Chondrocyte (in vitro differentiated cells): ENCODE measurements at regions not wholly inside any gene's neighbourhood (a gene's known extent, or its start where the extent isn't known, plus 50 kb on each side); places are given as distances from the start of the nearest gene placed in this dataset.

ENCODE experiments used
- DNase-seq: peaks from one replicate; pipeline ENCODE4 v3.0.0; 2021; ENCODE audit warnings: mixed read lengths, low spot score
- H3K27ac Mint-ChIP-seq: one replicate; pipeline ENCODE4 v1.8.0; 2021; ENCODE audit warnings: mild to moderate bottlenecking, moderate library complexity, mixed read lengths; ENCODE audit not compliant: unreplicated experiment
- H3K27me3 Mint-ChIP-seq: 2 replicates; pipeline ENCODE4 v1.8.0; 2021; ENCODE audit warnings: low read depth, mixed read lengths
- H3K36me3 Mint-ChIP-seq: 2 replicates; pipeline ENCODE4 v1.8.0; 2021; ENCODE audit warnings: low read depth, mixed read lengths
- H3K4me1 Mint-ChIP-seq: 2 replicates; pipeline ENCODE4 v1.8.0; 2021; ENCODE audit warnings: low read depth, mild to moderate bottlenecking, mixed read lengths
- H3K4me3 Mint-ChIP-seq: one replicate; pipeline ENCODE4 v1.8.0; 2021; ENCODE audit warnings: mild to moderate bottlenecking, moderate library complexity, mixed read lengths; ENCODE audit not compliant: unreplicated experiment
- H3K9me3 Mint-ChIP-seq: 2 replicates; pipeline ENCODE4 v1.8.0; 2021; ENCODE audit warnings: low read depth, mixed read lengths
- CTCF ChIP-seq: fragments of 200-600 bp; sonication (generic); IDR thresholded peaks from 2 replicates; pipeline ENCODE4 v1.5.0; 2021; ENCODE audit warnings: antibody characterized with exemption, mild to moderate bottlenecking, moderate library complexity

- no peak for TF ChIP-seq CTCF
- peak overlapping the region; percentile 87 for H3K27ac Mint-ChIP-seq
- no peaks in the 10 kb centered on the region for H3K9me3 Mint-ChIP-seq
- H3K36me3 Mint-ChIP-seq = no peaks in the 10 kb centered on the region
- H3K27me3 Mint-ChIP-seq = no peaks in the 10 kb centered on the region
- no peak for DNase-seq
- H3K4me1 Mint-ChIP-seq = peaks cover 56% of the 10 kb centered on the region
- H3K4me3 Mint-ChIP-seq = no peak overlapping the region
Observed at GRCh38 chr2:226660526-226660925, 139.1 kb downstream of the IRS1 start.

GRCh38 chr2:226660124-226660523 is 139.5 kb downstream of the IRS1 start:
- Mint-ChIP-seq H3K27me3 (no peaks in the 10 kb centered on the region), H3K9me3 (no peaks in the 10 kb centered on the region), H3K27ac (peak overlapping the region; percentile 87), H3K4me3 (no peak overlapping the region), H3K36me3 (no peaks in the 10 kb centered on the region), H3K4me1 (peaks cover 53% of the 10 kb centered on the region)
- DNase-seq = no peak
- no peak for TF ChIP-seq CTCF

GRCh38 chr2:226659410-226659809 is 140.2 kb downstream of the IRS1 start:
- no peak for DNase-seq
- no peaks in the 10 kb centered on the region for H3K9me3 Mint-ChIP-seq
- H3K36me3 Mint-ChIP-seq = no peaks in the 10 kb centered on the region
- peaks cover 47% of the 10 kb centered on the region for H3K4me1 Mint-ChIP-seq
- peak overlapping the region; percentile 1 for H3K27ac Mint-ChIP-seq
- no peaks in the 10 kb centered on the region for H3K27me3 Mint-ChIP-seq
- TF ChIP-seq CTCF = no peak
- H3K4me3 Mint-ChIP-seq = no peak overlapping the region

DNA sequence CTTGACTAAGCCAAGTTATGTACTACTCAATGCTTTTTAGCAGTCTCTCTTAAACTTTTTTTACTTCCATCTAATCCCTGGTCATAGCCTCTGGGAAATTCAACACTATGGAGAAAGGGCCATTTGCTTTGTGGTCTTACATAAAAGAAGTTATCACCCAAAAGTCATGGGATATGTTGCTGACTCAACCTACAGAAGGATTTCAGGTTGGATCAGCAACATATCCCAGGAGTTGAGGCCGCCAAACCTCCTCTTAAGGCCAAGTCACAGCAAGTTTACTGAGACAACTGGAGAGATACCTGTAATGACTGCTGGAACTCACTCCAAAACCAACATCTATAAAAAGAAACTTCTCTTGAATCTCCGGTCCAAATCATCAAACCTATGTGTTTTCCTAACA is 141.1 kb downstream of the IRS1 start:
- Mint-ChIP-seq H3K9me3 (no peaks in the 10 kb centered on the region), H3K36me3 (no peaks in the 10 kb centered on the region), H3K4me3 (no peak overlapping the region), H3K27me3 (no peaks in the 10 kb centered on the region), H3K4me1 (peaks cover 45% of the 10 kb centered on the region), H3K27ac (peak overlapping the region; percentile 3)
- no peak for DNase-seq
- TF ChIP-seq CTCF = no peak

DNA sequence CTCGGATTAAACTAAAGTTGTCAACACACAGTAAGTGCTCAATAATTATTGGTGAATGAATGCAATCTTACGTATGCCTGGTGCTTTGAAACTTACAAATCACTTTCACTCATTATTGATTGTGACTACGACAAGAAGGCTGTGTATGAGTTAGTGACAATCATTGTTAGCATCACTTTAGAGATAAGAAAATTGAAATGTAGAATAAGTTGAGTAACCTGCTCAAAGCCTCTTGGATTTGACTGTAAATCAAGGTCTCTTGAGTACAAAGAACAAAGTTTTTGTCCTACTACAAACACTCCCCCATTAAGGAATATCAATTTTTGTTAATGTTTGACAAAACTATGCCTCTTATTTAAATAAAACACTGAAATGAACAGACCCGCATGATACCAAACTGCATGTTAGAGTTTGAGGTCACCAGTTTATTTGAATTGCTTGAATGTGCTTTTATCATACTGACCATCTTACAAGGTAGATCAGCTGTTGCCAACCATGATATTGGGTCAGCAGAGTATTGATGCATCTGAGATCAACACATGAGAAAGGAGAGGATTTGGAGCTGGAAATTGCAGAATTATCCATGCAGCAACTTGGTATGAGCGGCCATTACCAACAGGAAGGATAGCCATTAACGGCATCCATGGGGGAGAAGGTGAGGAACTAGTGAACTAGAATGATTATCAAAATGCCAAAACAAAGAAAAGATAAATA is 142.1 kb downstream of the IRS1 start:
- Mint-ChIP-seq H3K27me3 (no peaks in the 10 kb centered on the region), H3K27ac (no peak overlapping the region), H3K4me1 (peaks cover 45% of the 10 kb centered on the region), H3K36me3 (no peaks in the 10 kb centered on the region), H3K9me3 (no peaks in the 10 kb centered on the region), H3K4me3 (no peak overlapping the region)
- DNase-seq = no peak
- TF ChIP-seq CTCF = no peak
